WTC11 (cell line): ENCODE measurements at regions not wholly inside any gene's neighbourhood (a gene's known extent, or its start where the extent isn't known, plus 50 kb on each side); places are given as distances from the start of the nearest gene placed in this dataset.

Source experiments
- AFF4 ChIP-seq: sonication (generic); formaldehyde crosslinking; IDR thresholded peaks from 2 replicates; pipeline ENCODE4 v1.8.1; 2023; ENCODE audit warnings: mild to moderate bottlenecking, missing genetic modification reagents, borderline replicate concordance
- ATF3 ChIP-seq: sonication (generic); formaldehyde crosslinking; conservative IDR thresholded peaks from 2 replicates; pipeline ENCODE4 v1.8.1; 2022; ENCODE audit warnings: mild to moderate bottlenecking, missing genetic modification reagents
- CTCF ChIP-seq: fragments of 200-600 bp; IDR thresholded peaks from 2 replicates; pipeline ENCODE4 v1.8.0; 2022; ENCODE audit warnings: antibody characterized with exemption
- MYBL2 ChIP-seq: sonication (generic); formaldehyde crosslinking; IDR thresholded peaks from 2 replicates; pipeline ENCODE4 v1.8.1; 2023; ENCODE audit warnings: mild to moderate bottlenecking, moderate library complexity, missing genetic modification reagents
- ZNF396 ChIP-seq: fragments of 250-450 bp; sonication (Bioruptor Pico); IDR thresholded peaks from 2 replicates; pipeline ENCODE4 v1.8.0; 2021; ENCODE audit warnings: mild to moderate bottlenecking, moderate library complexity, borderline replicate concordance

- TF ChIP-seq ATF3 (no peak), CTCF (no peak), MYBL2 (CRISPR knock-in tag) (no peak), ZNF396 (CRISPR knock-in tag) (no peak), AFF4 (CRISPR knock-in tag) (no peak)
These were observed 152.9 kb upstream of the ZNF32 start for GRCh38 chr10:43801626-43802025.
